ENCODE measurements at regions not wholly inside any gene's neighbourhood (a gene's known extent, or its start where the extent isn't known, plus 50 kb on each side); places are given as distances from the start of the nearest gene placed in this dataset.
"Not testable (repeated sequence)": the region's sequence is repeated elsewhere in the genome, so short reads cannot be mapped to it uniquely, and the experiment has no call there.

DNA sequence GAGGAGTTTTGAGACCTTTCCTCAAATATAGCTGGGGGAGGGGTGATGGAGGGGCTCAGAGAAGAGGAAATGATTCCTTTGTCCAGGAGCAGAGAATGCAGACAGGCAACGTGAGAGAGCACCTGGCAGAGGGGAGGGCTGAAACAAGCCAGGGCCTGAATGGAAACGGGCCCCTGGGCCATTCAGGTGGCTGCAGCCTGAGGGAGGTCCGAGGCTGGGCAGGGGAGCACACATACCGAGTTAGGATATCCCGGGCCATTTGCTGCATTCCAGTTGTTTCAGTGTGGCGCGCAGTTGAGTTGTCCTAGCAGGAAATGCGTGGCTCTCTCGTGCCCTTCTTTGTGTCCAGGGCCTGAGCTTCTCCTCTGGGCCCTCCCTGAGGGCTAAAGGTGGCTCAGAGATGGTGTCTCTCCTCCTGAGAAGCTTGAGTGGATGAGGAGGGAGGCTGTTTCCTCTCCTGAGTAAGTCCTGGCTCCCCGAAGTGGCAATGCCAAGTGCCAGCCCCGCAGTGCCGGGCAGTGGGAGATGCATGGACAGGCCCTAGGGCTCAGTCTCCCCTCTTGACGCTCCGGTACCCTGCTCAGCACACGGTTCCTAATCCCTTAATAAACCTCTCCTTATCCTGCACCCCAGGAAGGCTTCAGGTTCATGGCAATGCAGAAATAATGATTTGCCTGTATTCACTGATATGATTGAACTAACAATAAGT lies 85.5 kb upstream of the VRK1 start:
- TF ChIP-seq, protein P1, sequence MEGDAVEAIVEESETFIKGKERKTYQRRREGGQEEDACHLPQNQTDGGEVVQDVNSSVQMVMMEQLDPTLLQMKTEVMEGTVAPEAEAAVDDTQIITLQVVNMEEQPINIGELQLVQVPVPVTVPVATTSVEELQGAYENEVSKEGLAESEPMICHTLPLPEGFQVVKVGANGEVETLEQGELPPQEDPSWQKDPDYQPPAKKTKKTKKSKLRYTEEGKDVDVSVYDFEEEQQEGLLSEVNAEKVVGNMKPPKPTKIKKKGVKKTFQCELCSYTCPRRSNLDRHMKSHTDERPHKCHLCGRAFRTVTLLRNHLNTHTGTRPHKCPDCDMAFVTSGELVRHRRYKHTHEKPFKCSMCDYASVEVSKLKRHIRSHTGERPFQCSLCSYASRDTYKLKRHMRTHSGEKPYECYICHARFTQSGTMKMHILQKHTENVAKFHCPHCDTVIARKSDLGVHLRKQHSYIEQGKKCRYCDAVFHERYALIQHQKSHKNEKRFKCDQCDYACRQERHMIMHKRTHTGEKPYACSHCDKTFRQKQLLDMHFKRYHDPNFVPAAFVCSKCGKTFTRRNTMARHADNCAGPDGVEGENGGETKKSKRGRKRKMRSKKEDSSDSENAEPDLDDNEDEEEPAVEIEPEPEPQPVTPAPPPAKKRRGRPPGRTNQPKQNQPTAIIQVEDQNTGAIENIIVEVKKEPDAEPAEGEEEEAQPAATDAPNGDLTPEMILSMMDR (IDR thresholded peaks at IDR 0.05), result no peak
- TF ChIP-seq POLR2A (IDR thresholded peaks at IDR 0.05), result no peak
- H3K27me3 ChIP-seq, result peaks cover 0 to 21% (median 3%) of the 10 kb centered on the region in 9 donors
- no peaks in the 10 kb centered on the region for H3K4me1 ChIP-seq
- H3K9me3 ChIP-seq, result no peaks in the 10 kb centered on the region
- 75 to 83% (median 78%) methylated on average over 14 to 15 of the region's 15 CpGs for WGBS, 4 donors
- no peak for ATAC-seq
- H3K27ac ChIP-seq, result no peak overlapping the region
- intact Hi-C loops (cut with DNase I), result no loop called here
- H3K36me3 ChIP-seq, result no peaks in the 10 kb centered on the region
- H3K4me3 ChIP-seq, result no peak overlapping the region
- no peak for DNase-seq

DNA sequence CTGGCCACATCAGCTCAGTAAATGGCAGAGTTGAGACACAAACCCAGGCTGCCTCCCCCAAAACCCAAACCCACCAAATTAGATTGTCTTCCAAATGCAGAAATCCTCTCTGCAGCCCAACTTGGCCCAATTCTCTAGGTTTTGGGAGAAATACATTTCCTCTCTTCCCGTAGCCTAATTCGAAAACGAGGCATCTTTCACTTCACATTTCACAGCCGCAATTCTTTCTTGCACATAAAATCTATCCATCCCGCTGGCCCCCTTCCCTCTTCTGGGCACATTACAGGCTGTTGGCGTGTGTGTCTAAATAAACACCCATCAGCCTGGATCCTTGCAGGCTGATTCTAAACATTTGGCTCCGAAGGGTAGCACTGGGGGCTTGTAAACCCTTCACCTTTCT lies 83.8 kb upstream of the VRK1 start:
- no peak for TF ChIP-seq POLR2A (IDR thresholded peaks at IDR 0.05)
- TF ChIP-seq, protein P1 (IDR thresholded peaks at IDR 0.05), result no peak
- Histone ChIP-seq H3K27me3 (peaks cover 0 to 21% (median under 1%) of the 10 kb centered on the region in 9 donors), H3K9me3 (no peaks in the 10 kb centered on the region), H3K4me1 (no peaks in the 10 kb centered on the region), H3K27ac (no peak overlapping the region), H3K36me3 (no peaks in the 10 kb centered on the region), H3K4me3 (no peak overlapping the region)
- ATAC-seq (no peak), DNase-seq (no peak)
- WGBS, 4 donors, result 65 to 80% (median 74%) methylated on average over 7 of the region's 7 CpGs
- intact Hi-C loops (cut with DNase I), result no loop called here

DNA sequence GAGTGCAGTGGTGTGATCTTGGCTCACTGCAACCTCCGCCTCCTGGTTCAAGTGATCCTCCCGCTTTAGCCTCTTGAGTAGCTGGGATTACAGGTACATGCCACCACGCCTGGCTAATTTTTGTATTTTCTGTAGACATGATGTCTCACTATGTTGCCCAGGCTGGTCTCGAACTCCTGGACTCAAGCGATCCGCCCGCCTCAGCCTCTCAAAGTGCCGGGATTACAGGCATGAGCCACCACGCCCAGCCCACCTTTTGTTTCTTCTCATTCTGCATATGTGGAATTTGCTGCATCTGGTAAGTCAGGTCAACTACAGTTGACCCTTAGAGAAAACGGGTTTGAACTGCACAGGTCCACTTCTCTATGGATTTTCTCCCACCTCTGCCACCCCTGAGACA lies 82.6 kb upstream of the VRK1 start:
- H3K36me3 ChIP-seq; H3K27ac ChIP-seq; H3K9me3 ChIP-seq; H3K4me1 ChIP-seq; DNase-seq; intact Hi-C loops (cut with DNase I); H3K4me3 ChIP-seq; ATAC-seq: not testable (repeated sequence)
- WGBS, 4 donors, result 83 to 87% (median 85%) methylated on average over 10 of the region's 10 CpGs
- H3K27me3 ChIP-seq, result peaks cover 0 to 21% (median 0%) of the 10 kb centered on the region in 9 donors

DNA sequence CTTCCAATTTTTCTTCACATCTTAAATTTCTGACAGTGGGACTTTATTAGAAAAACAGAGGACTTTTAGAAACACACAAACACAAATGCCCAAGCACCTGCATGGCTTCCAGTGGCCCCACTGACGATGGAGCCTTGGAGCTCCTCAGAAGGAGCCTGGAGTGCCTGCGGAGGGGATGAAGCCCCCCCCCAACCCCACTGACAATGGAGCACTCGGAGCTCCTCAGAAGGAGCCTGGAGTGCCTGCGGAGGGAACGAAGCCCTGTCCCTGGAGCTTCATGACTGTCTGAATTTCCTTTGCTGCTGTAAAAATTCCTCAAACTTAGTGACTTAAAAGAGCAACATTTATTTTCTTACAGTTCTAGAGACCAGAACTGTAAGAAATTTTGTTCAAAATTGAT lies 80.1 kb upstream of the VRK1 start:
- ATAC-seq (no peak), DNase-seq (no peak)
- Histone ChIP-seq H3K4me1 (no peaks in the 10 kb centered on the region), H3K4me3 (no peak overlapping the region), H3K27me3 (peaks cover 0 to 12% (median 0%) of the 10 kb centered on the region in 9 donors), H3K9me3 (no peaks in the 10 kb centered on the region), H3K36me3 (no peaks in the 10 kb centered on the region), H3K27ac (no peak overlapping the region)
- TF ChIP-seq, protein P1 (IDR thresholded peaks at IDR 0.05), result no peak
- no peak for TF ChIP-seq POLR2A (IDR thresholded peaks at IDR 0.05)
- WGBS, 4 donors, result 79 to 89% (median 86%) methylated on average over 5 of the region's 5 CpGs
- intact Hi-C loops (cut with DNase I), result no loop called here

DNA sequence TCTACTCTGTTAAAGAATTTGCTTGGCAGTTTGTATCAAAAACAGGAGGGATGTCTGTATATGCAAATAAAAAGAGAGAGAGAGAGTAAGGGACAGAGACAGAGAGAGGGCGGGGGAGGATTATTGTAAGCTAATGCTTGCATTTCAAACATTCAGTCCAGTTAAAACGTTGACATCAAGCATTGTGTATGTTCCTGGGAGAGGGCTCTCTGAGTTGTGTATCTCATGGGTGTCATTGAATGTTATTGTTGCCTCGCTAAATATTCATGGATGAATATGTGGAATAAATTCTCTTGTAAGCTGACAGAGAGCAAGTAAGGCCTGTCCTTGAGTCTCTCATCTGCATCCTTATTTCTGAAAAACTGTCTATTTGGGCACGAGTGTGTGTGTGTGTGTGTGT lies 78.8 kb upstream of the VRK1 start:
- ATAC-seq (no peak), DNase-seq (no peak)
- no peaks in the 10 kb centered on the region for H3K36me3 ChIP-seq
- no peak overlapping the region for H3K4me3 ChIP-seq
- peaks cover 0 to 12% (median 0%) of the 10 kb centered on the region in 9 donors for H3K27me3 ChIP-seq
- no peaks in the 10 kb centered on the region for H3K9me3 ChIP-seq
- intact Hi-C loops (cut with DNase I), result no loop called here
- H3K27ac ChIP-seq, result no peak overlapping the region
- H3K4me1 ChIP-seq, result no peaks in the 10 kb centered on the region
- TF ChIP-seq, protein P1 (IDR thresholded peaks at IDR 0.05), result no peak
- no peak for TF ChIP-seq POLR2A (IDR thresholded peaks at IDR 0.05)
- WGBS, 4 donors, result 63 to 71% (median 67%) methylated on average over 4 of the region's 4 CpGs

DNA sequence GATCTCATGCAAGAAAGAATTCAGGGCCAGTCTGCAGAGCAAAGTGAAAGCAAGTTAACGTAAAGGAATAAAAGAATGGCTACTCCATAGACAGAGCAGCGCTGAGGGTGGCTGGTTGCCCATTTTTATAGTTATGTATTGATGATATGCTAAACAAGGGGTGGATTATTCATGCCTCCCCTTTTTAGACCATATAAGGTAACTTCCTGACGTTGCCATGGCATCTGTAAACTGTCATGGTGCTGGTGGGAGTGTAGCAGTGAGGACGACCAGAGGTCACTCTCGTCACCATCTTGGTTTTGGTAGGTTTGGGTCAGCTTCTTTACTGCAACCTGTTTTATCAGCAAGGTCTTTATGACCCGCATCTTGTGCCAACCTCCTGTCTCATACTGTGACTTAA lies 76.5 kb upstream of the VRK1 start:
- 74 to 79% (median 75%) methylated on average over 6 of the region's 6 CpGs for WGBS, 4 donors
- H3K4me1 ChIP-seq; H3K27me3 ChIP-seq; ATAC-seq; DNase-seq; H3K36me3 ChIP-seq; intact Hi-C loops (cut with DNase I); H3K9me3 ChIP-seq; H3K27ac ChIP-seq; H3K4me3 ChIP-seq: not testable (repeated sequence)
